IPS-18a (cell line): ENCODE measurements at regions not wholly inside any gene's neighbourhood (a gene's known extent, or its start where the extent isn't known, plus 50 kb on each side); places are given as distances from the start of the nearest gene placed in this dataset.

Experiments used
- H3K27ac ChIP-seq: one replicate; pipeline ENCODE4 v1.5.1; 2013; ENCODE audit warnings: low read length
- H3K27me3 ChIP-seq: one replicate; pipeline ENCODE4 v1.6.1; 2013; ENCODE audit warnings: mild to moderate bottlenecking, low read length; ENCODE audit not compliant: control insufficient read depth, insufficient read depth
- H3K36me3 ChIP-seq: one replicate; pipeline ENCODE4 v1.6.1; 2013; ENCODE audit warnings: low read depth, low read length; ENCODE audit not compliant: control insufficient read depth
- H3K4me1 ChIP-seq: one replicate; pipeline ENCODE4 v1.6.1; 2013; ENCODE audit warnings: low read depth, low read length; ENCODE audit not compliant: control insufficient read depth
- H3K4me3 ChIP-seq: one replicate; pipeline ENCODE4 v1.5.1; 2013; ENCODE audit warnings: low read length
- H3K9ac ChIP-seq: one replicate; pipeline ENCODE4 v1.6.1; 2013; ENCODE audit warnings: mild to moderate bottlenecking, low read length, moderate library complexity
- H3K9me3 ChIP-seq: one replicate; pipeline ENCODE4 v1.6.1; 2013; ENCODE audit warnings: low read depth, low read length; ENCODE audit not compliant: control insufficient read depth

DNA sequence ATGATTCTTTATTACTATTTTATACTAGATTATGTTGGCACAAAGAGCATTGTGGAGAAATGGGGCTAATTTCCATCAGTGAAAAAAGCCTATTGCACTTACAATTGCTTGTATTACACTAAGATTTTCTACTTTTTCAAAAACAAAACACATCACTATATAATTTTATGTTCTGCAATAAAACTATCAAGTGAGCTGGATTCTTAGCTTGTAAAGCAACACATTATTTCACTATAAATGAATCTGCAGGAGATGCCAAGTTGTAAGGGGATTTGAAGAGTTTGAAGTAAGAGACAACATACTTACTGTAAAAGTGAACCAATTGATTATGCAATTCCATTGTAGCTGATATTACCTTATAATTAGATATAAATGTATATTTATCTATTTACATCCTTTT lies 333.3 kb upstream of the SEMA3D start:
- Histone ChIP-seq H3K27me3 (no peaks in the 10 kb centered on the region), H3K36me3 (no peaks in the 10 kb centered on the region), H3K27ac (no peak overlapping the region), H3K9me3 (no peaks in the 10 kb centered on the region), H3K9ac (no peak overlapping the region), H3K4me3 (no peak overlapping the region), H3K4me1 (no peaks in the 10 kb centered on the region)

DNA sequence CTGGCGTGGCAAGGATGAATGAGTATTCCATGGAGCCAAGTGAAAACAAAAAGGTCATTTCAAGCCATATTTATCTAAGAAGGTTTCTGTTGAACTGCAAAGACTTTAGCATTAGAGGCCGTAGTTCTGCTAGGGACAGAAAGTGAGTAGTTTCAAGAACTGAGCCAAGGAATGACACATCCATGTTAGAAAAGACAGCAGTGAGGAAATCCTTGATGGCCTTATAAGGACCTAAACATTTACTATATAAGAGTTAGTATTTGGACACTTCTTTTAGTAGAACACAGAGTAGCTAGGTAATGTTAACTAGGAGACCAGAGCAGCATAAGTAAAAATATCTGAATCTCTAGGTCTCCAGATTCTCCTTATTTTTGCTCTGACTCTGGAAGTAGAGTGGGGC lies 329.8 kb upstream of the SEMA3D start:
- H3K27me3 ChIP-seq, result no peaks in the 10 kb centered on the region
- no peak overlapping the region for H3K27ac ChIP-seq
- H3K4me1 ChIP-seq, result no peaks in the 10 kb centered on the region
- H3K36me3 ChIP-seq, result no peaks in the 10 kb centered on the region
- no peak overlapping the region for H3K9ac ChIP-seq
- no peak overlapping the region for H3K4me3 ChIP-seq
- H3K9me3 ChIP-seq, result no peaks in the 10 kb centered on the region

DNA sequence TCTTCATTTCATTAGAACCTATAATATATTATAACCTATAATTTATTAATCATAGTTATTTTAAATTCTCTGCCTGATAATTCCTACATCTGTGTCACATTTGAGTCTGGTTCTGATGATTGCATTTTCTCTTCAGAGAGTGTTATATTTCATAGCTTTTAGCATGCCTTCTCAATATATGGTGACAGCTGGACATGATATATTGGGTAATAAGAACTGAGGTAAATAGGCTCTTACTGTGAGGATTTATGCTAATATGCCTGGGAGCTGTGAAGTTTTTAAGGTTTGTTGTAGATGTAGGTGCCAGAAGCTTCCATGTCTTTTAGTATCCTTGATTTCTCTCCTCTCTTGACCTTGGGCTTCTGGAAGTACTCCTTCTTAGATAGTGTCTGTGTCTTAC lies 325.9 kb upstream of the SEMA3D start:
- H3K9ac ChIP-seq, result no peak overlapping the region
- H3K27me3 ChIP-seq, result no peaks in the 10 kb centered on the region
- H3K27ac ChIP-seq, result no peak overlapping the region
- H3K4me3 ChIP-seq, result no peak overlapping the region
- no peaks in the 10 kb centered on the region for H3K9me3 ChIP-seq
- no peaks in the 10 kb centered on the region for H3K4me1 ChIP-seq
- no peaks in the 10 kb centered on the region for H3K36me3 ChIP-seq

DNA sequence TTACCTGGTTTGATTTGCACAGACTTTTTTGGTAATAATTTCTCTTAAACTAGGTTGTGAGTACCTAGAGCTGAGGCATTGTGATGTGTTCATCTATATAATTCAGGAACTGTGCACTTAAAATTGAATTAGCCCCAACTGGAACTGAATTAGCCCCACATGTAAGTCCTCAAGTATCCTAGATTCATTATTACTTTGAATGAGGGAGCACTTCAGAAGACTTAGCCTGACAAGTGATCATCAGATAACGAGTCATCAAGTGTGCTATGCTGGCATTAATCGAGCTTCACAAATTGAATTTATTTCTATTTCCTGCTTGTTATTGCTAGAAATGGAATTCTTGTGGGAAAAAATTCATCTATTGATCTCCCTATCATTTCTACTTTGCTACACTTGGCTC lies 323.4 kb upstream of the SEMA3D start:
- no peaks in the 10 kb centered on the region for H3K9me3 ChIP-seq
- H3K4me3 ChIP-seq, result no peak overlapping the region
- H3K4me1 ChIP-seq, result no peaks in the 10 kb centered on the region
- no peaks in the 10 kb centered on the region for H3K36me3 ChIP-seq
- no peak overlapping the region for H3K27ac ChIP-seq
- no peaks in the 10 kb centered on the region for H3K27me3 ChIP-seq
- H3K9ac ChIP-seq, result no peak overlapping the region

DNA sequence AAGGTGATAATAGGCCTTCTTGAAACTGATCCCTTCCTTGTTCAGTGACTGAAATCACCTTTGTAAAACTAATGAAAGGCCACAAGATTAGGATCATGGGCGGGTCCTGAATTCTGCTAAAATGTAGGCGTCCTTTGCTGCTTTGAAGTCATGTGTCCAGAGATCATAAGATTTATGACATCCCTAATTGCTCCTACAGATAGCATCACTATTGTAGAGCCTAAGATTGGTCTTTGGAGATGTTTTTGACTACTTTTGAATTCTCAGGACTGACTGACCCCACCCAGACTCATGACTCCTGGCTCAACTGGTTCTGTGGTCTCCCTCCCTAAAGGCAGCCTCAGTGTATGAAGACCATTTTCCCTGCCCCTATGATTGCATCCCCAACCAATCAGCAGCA lies 322.6 kb upstream of the SEMA3D start:
- Histone ChIP-seq H3K27me3 (no peaks in the 10 kb centered on the region), H3K36me3 (no peaks in the 10 kb centered on the region), H3K9me3 (no peaks in the 10 kb centered on the region), H3K9ac (no peak overlapping the region), H3K4me1 (no peaks in the 10 kb centered on the region), H3K4me3 (no peak overlapping the region), H3K27ac (no peak overlapping the region)

DNA sequence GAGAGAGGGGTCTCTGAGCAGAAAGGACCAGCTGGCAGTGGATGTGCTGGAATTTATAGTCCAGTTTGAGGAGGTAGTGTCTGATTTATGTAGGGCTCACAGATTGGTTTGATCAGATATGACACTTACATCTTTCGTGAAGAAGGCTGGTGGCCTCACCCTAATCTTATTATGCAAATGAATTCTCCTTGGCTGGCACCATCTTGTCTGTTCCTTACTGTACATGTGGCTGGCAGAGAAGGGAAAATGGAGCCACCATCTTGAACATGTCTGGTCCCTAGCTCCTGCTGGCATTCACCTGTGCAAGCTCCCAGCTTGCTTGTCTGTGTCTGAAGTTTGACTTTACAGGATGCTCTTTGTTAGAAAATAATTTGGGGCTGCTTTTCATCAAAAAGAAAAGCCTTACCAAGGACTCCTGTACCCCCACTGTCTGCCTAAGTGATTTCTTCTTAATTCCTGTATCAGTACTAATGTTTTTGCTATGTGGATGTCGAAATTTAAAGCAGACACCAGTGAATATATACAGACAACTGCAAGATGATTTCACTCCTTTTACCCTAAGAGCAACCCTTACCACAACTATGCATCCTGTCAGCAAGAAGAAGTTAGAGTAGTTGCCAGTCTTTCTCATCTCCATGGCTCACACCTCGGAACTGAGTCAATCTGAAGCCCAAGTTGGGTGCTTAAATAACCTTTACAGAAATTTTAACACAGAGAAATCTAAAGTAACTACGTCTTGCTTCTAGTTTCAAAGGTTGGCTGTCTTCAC lies 322.0 kb upstream of the SEMA3D start:
- Histone ChIP-seq H3K36me3 (no peaks in the 10 kb centered on the region), H3K4me3 (no peak overlapping the region), H3K9me3 (no peaks in the 10 kb centered on the region), H3K4me1 (no peaks in the 10 kb centered on the region), H3K27ac (no peak overlapping the region), H3K27me3 (no peaks in the 10 kb centered on the region), H3K9ac (no peak overlapping the region)

DNA sequence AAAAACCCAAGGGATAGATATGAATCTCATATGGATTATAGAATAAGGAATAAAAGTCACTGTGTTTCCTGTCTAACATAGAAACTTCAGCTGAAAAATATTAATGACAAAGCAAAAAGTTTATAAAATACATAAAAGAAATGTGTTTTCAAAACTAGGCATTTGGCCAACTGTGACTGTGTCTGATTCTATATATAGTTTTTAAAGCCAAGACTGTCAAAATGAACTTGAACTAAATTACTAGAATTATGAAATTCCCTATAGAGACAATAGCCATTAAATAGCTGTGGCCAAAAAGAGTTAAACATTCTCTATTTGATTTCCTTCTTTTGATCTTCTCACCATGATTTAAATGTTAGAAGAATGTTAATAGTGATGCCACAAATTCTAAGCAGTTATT lies 311.2 kb upstream of the SEMA3D start:
- H3K9me3 ChIP-seq, result no peaks in the 10 kb centered on the region
- H3K27ac ChIP-seq, result no peak overlapping the region
- H3K36me3 ChIP-seq, result no peaks in the 10 kb centered on the region
- no peaks in the 10 kb centered on the region for H3K4me1 ChIP-seq
- H3K4me3 ChIP-seq, result no peak overlapping the region
- H3K9ac ChIP-seq, result no peak overlapping the region
- no peaks in the 10 kb centered on the region for H3K27me3 ChIP-seq

DNA sequence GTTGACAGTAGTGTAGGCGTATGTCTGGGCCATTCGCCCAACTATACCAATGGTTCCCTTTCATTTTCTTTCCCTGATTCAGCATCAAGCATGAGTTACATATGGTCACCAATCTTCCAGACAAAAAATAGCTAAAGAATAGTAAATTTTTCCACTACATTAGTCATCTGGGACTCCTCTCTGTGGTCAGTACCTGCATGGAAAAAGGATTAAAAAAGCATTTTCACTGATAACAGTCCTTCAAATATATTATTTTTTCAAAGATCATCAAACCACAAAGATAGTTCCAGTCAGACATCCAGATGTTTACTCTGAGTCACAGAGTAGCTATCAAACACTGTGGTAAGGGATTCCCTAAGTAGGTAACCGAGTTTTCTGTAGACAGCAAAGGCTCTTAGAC lies 302.6 kb upstream of the SEMA3D start:
- Histone ChIP-seq H3K9ac (no peak overlapping the region), H3K9me3 (no peaks in the 10 kb centered on the region), H3K27me3 (no peaks in the 10 kb centered on the region), H3K4me1 (no peaks in the 10 kb centered on the region), H3K36me3 (no peaks in the 10 kb centered on the region), H3K27ac (no peak overlapping the region), H3K4me3 (no peak overlapping the region)

DNA sequence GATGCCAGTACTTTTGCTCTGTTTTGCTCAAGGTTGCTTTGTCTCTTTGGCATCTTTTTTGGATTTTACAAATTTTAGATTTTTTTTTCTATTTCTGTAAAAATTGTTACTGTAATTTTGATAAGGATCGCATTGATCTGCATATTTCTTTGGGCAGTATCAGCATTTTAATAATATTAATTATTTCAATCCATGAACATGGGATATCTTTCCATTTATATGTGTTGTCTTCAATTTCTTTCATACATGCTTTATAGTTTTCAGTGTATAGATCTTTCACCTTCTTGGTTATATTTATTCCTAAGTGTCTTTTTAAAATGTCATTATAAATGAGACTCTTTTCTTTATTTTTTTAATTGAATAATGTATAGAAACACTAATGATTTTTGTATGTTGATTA lies 301.6 kb upstream of the SEMA3D start:
- no peaks in the 10 kb centered on the region for H3K9me3 ChIP-seq
- no peaks in the 10 kb centered on the region for H3K36me3 ChIP-seq
- H3K4me3 ChIP-seq, result no peak overlapping the region
- no peak overlapping the region for H3K9ac ChIP-seq
- no peak overlapping the region for H3K27ac ChIP-seq
- no peaks in the 10 kb centered on the region for H3K27me3 ChIP-seq
- H3K4me1 ChIP-seq, result no peaks in the 10 kb centered on the region

DNA sequence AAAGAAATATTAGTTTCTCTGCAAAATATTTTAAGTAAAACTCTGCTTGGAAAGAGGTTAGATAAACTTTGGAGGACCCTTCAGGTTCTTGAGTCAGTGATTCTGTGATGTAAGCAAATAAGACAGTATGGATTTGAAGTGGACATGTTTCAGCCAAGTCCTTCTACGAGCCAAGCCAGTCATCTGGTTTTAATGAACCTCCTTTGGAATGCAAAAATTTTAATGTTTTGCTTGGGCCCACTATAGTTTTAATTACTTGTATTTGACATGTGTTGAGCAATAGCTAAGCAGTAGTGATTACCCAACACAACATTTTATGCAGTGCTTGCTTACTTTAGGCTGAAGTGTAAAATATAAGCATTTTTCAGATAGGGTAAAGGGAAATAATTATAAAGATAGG lies 296.3 kb upstream of the SEMA3D start:
- no peak overlapping the region for H3K27ac ChIP-seq
- no peak overlapping the region for H3K4me3 ChIP-seq
- H3K4me1 ChIP-seq, result no peaks in the 10 kb centered on the region
- H3K9ac ChIP-seq, result no peak overlapping the region
- no peaks in the 10 kb centered on the region for H3K9me3 ChIP-seq
- H3K27me3 ChIP-seq, result no peaks in the 10 kb centered on the region
- H3K36me3 ChIP-seq, result no peaks in the 10 kb centered on the region

DNA sequence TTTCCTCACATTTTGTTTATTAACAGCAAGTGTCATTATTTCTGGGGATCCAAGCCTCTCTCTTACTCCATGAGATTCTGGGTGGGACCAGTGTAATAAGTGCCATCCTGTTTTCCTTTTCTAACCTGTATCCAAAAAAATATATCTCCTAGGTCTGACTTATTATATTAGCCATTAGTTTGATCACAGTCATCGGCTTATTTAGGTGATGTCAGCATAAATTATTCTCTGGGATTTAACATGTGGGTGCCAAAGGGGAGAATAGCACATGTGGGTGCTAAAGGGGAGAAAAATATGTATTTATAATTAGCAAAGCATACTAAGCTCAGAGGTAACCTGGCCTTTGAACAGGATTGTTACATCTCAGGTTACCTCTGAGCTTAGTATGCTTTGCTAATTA lies 293.8 kb upstream of the SEMA3D start:
- H3K4me1 ChIP-seq, result no peaks in the 10 kb centered on the region
- no peak overlapping the region for H3K27ac ChIP-seq
- no peak overlapping the region for H3K4me3 ChIP-seq
- H3K9me3 ChIP-seq, result no peaks in the 10 kb centered on the region
- H3K9ac ChIP-seq, result no peak overlapping the region
- no peaks in the 10 kb centered on the region for H3K36me3 ChIP-seq
- H3K27me3 ChIP-seq, result no peaks in the 10 kb centered on the region

DNA sequence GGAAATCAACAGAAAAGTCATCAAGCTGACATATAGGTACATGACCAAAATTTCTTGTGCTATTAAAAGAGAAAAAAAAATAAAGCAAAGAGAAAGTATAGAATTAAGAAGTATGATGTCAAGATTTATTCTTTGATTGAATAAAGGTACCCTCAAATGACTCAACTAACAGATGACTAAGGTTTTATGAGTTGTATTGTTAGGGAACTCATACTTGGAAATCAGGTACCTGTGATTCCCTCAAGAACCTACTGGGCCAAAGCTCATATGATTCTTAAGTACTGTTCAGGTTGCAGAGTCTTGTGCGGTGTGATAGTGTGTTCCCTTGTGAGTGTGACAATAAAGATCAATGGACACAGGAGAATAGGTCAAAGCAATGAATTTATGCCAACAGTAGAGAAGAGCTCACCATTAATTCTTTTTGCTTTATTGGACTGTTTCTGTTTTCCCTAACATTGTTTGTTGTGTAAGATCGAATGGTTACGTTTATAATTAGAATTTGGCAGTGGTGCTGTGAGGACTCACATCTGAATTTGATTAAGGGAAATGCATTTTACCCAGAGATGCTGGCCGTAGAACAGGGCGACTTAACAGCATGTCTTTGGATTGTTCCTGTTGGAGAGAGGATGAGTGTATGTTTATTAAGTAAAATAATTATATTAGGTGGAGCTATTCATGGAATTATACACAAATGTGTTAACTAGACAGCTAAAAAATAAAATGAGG lies 293.2 kb upstream of the SEMA3D start:
- H3K27ac ChIP-seq, result no peak overlapping the region
- H3K4me3 ChIP-seq, result no peak overlapping the region
- H3K27me3 ChIP-seq, result no peaks in the 10 kb centered on the region
- no peaks in the 10 kb centered on the region for H3K4me1 ChIP-seq
- H3K9ac ChIP-seq, result no peak overlapping the region
- H3K9me3 ChIP-seq, result no peaks in the 10 kb centered on the region
- no peaks in the 10 kb centered on the region for H3K36me3 ChIP-seq
